NCI-H2196 treated with DMSO at 0.1 percent for 48 hours (cell line): ENCODE measurements at regions not wholly inside any gene's neighbourhood (a gene's known extent, or its start where the extent isn't known, plus 50 kb on each side); places are given as distances from the start of the nearest gene placed in this dataset.

ENCODE experiments used
- DNase-seq: peaks from one replicate; lab custom pipeline; 2025; ENCODE audit not compliant: unreplicated experiment; lab: John Stamatoyannopoulos, UW

- DNase-seq, result no peak
Observed at GRCh38 chr18:10056506-10056905, 142.7 kb downstream of the VAPA start.

- no peak for DNase-seq
Observed at GRCh38 chr18:10057401-10057893, 143.6 kb downstream of the VAPA start.

- DNase-seq, result no peak
Observed at GRCh38 chr18:10057894-10058791, 144.3 kb downstream of the VAPA start.

GRCh38 chr18:10059610-10060468 is 146.0 kb downstream of the VAPA start:
- DNase-seq, result no peak

GRCh38 chr18:10060469-10060782 is 146.6 kb downstream of the VAPA start:
- DNase-seq, result no peak

- no peak for DNase-seq
Observed at GRCh38 chr18:10060841-10061240, 147.0 kb downstream of the VAPA start.

- no peak for DNase-seq
Observed at GRCh38 chr18:10061566-10062140, 147.8 kb downstream of the VAPA start.

GRCh38 chr18:10062302-10063300 is 148.8 kb downstream of the VAPA start:
- DNase-seq, result no peak

GRCh38 chr18:10063489-10063888 is 149.7 kb downstream of the VAPA start:
- no peak for DNase-seq

GRCh38 chr18:10064267-10064666 is 150.5 kb downstream of the VAPA start:
- DNase-seq, result peak; percentile 17

GRCh38 chr18:10065296-10065695 is 151.5 kb downstream of the VAPA start:
- no peak for DNase-seq

GRCh38 chr18:10067670-10068659 is 154.1 kb downstream of the VAPA start:
- DNase-seq, result no peak

- no peak for DNase-seq
Observed at GRCh38 chr18:10068766-10069567, 155.2 kb downstream of the VAPA start.

- DNase-seq, result no peak
Observed at GRCh38 chr18:10070561-10071000, 156.8 kb downstream of the VAPA start.

GRCh38 chr18:10072671-10073175 is 158.9 kb downstream of the VAPA start:
- no peak for DNase-seq

GRCh38 chr18:10074110-10074509 is 160.3 kb downstream of the VAPA start:
- DNase-seq, result no peak

GRCh38 chr18:10074728-10075127 is 160.9 kb downstream of the VAPA start:
- no peak for DNase-seq

- peak; percentile 84 for DNase-seq
Observed at GRCh38 chr18:10076502-10077030, 162.8 kb downstream of the VAPA start.
